NCI-H2227 (cell line): ENCODE measurements at regions not wholly inside any gene's neighbourhood (a gene's known extent, or its start where the extent isn't known, plus 50 kb on each side); places are given as distances from the start of the nearest gene placed in this dataset.
"Not testable (repeated sequence)": the region's sequence is repeated elsewhere in the genome, so short reads cannot be mapped to it uniquely, and the experiment has no call there.

ENCODE experiments used
- DNase-seq: peaks from one replicate; lab custom pipeline; 2025; ENCODE audit not compliant: unreplicated experiment; lab: John Stamatoyannopoulos, UW

DNA sequence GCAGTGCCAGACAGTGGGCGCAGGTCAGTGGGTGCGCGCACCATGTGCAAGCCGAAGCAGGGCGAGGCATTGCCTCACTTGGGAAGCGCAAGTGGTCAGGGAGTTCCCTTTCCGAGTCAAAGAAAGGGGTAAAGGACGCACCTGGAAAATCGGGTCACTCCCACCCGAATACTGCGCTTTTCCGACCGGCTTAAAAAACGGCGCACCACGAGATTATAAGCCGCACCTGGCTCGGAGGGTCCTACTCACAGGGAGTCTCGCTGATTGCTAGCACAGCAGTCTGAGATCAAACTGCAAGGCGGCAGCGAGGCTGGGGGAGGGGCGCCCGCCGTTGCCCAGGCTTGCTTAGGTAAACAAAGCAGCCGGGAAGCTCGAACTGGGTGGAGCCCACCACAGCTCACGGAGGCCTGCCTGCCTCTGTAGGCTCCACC lies 77.9 kb downstream of the NR4A2 start:
- DNase-seq: peak; percentile 43

DNA sequence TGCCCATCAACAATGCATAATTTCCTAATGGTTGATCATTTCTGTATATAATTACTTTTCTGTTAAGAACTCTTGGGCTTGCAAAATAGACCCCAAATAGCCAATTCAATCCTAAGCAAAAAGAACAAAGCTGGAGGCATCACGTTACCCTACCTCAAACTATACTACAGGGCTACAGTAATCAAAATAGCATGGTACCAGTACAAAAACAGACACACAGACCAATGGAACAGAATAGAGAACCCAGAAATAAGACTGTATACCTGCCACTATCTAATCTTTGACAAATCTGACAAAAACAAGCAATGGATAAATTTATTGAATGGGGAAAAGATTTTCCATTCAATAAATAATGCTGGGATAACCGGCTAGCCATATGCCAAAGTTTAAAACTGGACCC lies 78.8 kb downstream of the NR4A2 start:
- DNase-seq: no peak

DNA sequence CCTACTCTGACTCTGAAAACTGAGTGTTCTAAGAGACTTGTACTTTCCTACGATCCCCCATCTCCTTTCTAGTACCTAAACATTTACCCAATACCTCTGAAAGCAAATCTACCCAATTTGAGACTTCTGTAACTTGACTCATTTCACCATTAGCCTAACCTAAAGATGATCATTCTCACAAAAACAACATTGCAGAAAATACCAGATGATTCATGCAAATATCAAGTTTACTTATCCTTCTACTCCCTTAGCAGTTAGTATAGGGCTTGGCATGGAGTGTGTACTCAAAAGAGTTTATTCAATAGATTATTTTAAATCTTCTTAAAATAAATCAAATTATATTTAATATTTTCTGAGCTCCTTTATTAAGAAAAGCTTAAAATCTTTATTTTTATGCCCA lies 89.6 kb downstream of the NR4A2 start:
- DNase-seq: no peak

GRCh38 chr2:156237558-156237957 lies 95.0 kb downstream of the NR4A2 start:
- no peak for DNase-seq

- no peak for DNase-seq
Observed at GRCh38 chr2:156229724-156230362, 102.7 kb downstream of the NR4A2 start.

DNA sequence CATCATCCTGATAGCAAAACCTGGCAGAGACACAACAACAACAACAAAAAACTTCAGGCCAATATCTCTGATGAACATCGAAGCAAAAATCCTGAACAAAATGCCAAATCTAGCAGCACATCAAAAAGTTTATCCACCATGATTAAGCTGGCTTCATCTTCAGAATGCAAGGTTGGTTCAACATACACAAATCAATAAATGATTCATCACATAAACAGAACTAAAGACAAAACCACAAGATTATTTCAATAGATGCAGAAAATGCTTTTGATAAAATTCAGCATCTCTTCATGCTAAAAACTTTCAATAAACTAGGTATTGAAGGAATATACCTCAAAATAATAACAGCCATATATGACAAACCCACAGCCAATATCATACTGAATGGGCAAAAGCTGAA lies 109.2 kb downstream of the NR4A2 start:
- not testable (repeated sequence) for DNase-seq

GRCh38 chr2:156221703-156222102 lies 110.8 kb downstream of the NR4A2 start:
- no peak for DNase-seq

GRCh38 chr2:156219491-156220100 lies 112.9 kb downstream of the NR4A2 start:
- no peak for DNase-seq

GRCh38 chr2:156215656-156216055 lies 116.9 kb downstream of the NR4A2 start:
- DNase-seq: no peak

DNA sequence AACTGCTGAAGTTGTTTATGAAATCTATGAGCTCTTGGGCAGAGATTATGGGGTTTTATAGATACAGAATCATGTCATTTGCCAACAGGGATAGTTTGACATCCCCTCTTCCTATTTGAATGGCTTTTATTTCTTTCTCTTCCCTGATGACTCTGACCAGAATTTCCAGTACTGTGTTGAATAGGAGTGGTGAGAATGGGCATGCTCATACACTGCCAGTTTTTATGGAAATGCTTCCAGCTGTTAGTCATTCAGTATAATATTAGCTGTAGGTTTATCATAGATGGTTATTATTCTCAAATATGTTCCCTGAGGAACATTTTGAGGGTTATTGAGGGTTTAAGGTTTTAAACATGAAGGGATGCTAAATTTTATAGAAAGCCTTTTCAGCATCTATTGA lies 121.2 kb downstream of the NR4A2 start:
- DNase-seq: no peak

- no peak for DNase-seq
Observed at GRCh38 chr2:156206355-156206754, 126.2 kb downstream of the NR4A2 start.

DNA sequence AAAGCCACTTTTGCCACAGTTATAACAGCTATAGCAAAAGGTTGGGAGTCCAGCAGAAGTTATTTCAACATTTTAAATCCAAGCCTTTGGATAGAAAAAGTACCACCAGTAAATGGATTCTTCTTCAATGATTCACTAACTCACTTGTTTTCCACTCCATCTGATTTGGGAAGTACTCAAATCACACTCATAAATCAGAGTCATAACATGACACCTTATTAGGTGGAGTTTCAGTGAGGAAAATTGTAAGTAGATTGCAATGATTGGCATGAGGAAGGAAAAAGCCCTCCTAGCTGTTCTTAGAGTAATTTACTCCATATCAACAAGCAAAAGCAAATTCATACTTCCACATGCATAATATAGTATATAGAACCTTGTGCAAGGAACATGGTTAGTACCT lies 132.9 kb downstream of the NR4A2 start:
- DNase-seq: no peak

- no peak for DNase-seq
Observed at GRCh38 chr2:156196031-156196430, 136.5 kb downstream of the NR4A2 start.

GRCh38 chr2:156192468-156192867 lies 140.1 kb downstream of the NR4A2 start:
- DNase-seq: no peak

DNA sequence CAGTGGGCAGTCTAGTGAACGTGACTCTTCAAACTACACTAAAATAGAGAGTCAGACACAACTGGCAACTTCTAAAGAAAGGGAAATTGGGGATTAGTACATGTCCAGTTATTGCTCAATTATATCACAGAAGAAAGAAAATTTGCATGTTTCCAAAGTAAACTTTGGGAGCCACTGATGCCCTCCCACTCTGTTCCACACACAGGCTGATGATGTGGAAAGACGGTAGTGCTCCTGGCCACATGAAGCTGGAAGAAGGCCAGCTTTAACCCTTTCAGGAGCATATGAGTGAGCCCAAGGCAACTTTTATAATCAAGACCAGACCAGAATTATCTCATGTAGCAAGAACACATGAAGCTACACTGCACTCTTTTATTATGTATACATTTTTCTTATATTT lies 141.0 kb downstream of the NR4A2 start:
- no peak for DNase-seq

GRCh38 chr2:156190517-156190916 lies 142.0 kb downstream of the NR4A2 start:
- DNase-seq: no peak

DNA sequence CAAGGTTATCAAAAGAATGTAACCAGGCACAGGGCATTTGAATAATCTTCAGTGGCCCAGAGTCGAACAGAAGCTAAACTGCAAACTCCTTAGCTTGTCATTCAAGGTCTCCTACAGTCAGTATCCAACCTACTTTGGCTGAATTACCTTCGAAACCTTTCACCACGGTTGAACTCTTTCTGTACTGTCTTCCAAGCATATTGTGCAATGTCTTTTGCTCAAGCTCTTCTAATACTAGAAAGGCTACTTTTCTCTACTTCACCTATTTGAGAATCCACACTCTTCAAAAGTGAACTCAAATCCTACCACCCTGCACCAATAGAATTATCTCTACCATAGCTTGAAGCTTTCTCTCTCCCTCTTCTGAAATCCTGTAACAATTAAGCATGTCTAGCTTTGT lies 142.9 kb downstream of the NR4A2 start:
- no peak for DNase-seq

- DNase-seq: no peak
Observed at GRCh38 chr2:156189143-156189542, 143.4 kb downstream of the NR4A2 start.

DNA sequence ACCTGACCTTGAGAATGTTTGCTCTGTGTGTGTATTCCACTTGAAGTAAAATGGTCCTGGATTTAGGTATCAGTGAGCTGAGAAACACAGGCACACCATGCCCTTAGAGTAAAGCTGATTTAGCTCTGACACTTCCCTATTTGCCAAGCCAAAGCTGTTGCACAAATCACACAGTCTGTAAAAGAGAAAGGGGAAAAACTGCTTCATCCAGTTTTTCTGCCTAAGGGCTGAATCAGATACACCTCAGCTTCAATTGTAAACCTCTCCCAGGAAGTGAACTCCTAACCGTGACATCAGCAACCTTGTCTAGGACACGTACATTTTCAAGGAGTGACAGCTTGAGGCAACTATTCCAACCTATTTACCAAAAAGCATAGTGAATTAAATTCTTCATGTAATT lies 150.4 kb downstream of the NR4A2 start:
- no peak for DNase-seq

DNA sequence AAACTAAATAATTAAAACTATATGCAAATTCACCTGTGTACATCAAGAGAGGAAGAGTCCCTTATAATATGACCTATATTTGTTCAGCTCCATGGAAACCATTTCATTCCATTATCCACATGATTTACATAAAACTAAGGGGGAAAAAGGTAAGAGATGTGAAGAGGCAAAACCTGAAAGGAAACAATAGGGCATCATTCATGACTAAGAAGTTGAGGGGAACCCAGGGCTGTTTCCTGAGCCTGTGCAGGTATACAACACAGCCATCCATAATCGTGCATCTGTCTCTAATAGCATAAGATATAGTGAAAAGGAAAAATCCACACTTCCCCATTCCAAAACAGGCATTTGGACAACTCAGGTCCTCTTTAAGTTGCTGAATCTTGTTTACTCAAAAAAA lies 151.3 kb downstream of the NR4A2 start:
- DNase-seq: no peak

DNA sequence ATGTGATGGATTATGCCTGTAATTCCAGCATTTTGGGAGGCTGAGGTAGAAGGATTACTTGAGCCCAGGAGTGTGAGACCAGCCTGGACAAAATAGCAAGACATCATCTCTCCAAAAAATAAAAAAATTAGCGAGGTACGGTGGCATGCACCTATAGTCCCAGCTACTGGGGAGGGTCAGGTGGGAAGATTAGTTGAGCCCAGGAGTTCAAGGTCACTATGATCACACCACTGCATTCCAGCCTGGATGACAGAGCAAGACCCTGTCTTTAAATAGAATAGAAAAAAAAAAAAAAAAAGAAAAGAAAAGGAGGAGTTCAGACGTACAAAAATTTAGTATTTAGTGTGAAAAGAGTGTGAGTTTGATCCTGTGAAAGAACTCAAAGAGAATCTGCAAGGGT lies 154.9 kb downstream of the NR4A2 start:
- DNase-seq: no peak

- DNase-seq: no peak
Observed at GRCh38 chr2:156175946-156176345, 156.6 kb downstream of the NR4A2 start.

DNA sequence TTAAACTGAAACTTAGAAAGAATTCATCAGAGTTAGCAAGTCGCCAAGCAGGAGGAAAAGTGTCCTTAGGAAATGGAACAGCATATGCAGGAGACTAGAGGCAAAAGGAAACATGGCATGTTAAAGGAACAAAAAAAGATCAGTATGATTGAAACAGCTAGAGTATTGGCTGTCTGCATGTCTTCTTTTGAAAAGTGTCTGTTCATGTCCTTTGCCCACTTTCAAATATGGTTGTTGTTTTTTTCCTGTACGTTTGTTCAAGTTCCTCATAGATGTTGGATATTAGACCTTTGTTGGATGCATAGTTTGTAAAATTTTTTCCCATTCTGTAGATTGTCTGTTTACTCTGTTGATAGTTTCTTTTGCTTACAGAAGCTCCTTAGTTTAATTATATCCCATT lies 161.6 kb downstream of the NR4A2 start:
- no peak for DNase-seq
